Prostate gland (tissue), 2 donors: ENCODE measurements at regions not wholly inside any gene's neighbourhood (a gene's known extent, or its start where the extent isn't known, plus 50 kb on each side); places are given as distances from the start of the nearest gene placed in this dataset.

ENCODE experiments used
- DNase-seq: peaks from one replicate; pipeline ENCODE4 v3.0.0-alpha.2; 2019; ENCODE audit warnings: low spot score
- H3K27ac ChIP-seq, 2 donors: fragments of 200-600 bp; sonication (generic); 2 replicates each; pipeline ENCODE4 v1.5.1; 2017 to 2019
- H3K27me3 ChIP-seq: fragments of 200-600 bp; sonication (generic); replicated peaks from 2 replicates; pipeline ENCODE4 v1.5.1; 2019; ENCODE audit not compliant: insufficient read depth
- H3K36me3 ChIP-seq, 2 donors: fragments of 200-600 bp; sonication (generic); 1 replicate in 1 of 2; 2 replicates in 1 of 2; pipeline versions ENCODE4 v1.5.1 to v1.8.1; 2017 to 2019
- H3K4me1 ChIP-seq: fragments of 200-600 bp; sonication (generic); replicated peaks from 2 replicates; pipeline ENCODE4 v1.5.1; 2019
- H3K4me3 ChIP-seq, 2 donors: fragments of 200-600 bp; sonication (generic); 2 replicates each; pipeline ENCODE4 v1.5.1; 2017 to 2019
- H3K9me3 ChIP-seq: fragments of 200-600 bp; sonication (generic); 2 replicates; pipeline ENCODE4 v1.5.1; 2017
- POLR2A ChIP-seq: fragments of 450-650 bp; IDR thresholded peaks from one replicate; pipeline ENCODE4 v1.6.1; 2016; ENCODE audit warnings: antibody characterized with exemption, mild to moderate bottlenecking
- POLR2AphosphoS5 ChIP-seq: sonication (generic); formaldehyde crosslinking; IDR thresholded peaks from one replicate; pipeline ENCODE4 v1.6.1; 2017; ENCODE audit warnings: antibody characterized with exemption
- WGBS: methylation state at CpG from one replicate; pipeline ENCODE4 v1.1.5; 2018; 5-methylcytosine and 5-hydroxymethylcytosine counted together
- intact Hi-C: fragments of 100-400 bp; cut with DNase I; formaldehyde crosslinking; loops from one replicate; pipeline ENCODE4 v1.14.2; 2022
- TF ChIP-seq, protein P1 (sequence below), 4 experiments: fragments of 200-600 bp in 2 of 4; fragments of 450-650 bp in 2 of 4; sonication (generic) in 2 of 4; IDR thresholded peaks; 1 replicate in 3 of 4; 2 replicates in 1 of 4; pipeline ENCODE4 v1.5.1; 2016 to 2019; ENCODE audit warnings: antibody characterized with exemption in 4 of 4, mild to moderate bottlenecking in 2 of 4, moderate library complexity in 2 of 4

DNA sequence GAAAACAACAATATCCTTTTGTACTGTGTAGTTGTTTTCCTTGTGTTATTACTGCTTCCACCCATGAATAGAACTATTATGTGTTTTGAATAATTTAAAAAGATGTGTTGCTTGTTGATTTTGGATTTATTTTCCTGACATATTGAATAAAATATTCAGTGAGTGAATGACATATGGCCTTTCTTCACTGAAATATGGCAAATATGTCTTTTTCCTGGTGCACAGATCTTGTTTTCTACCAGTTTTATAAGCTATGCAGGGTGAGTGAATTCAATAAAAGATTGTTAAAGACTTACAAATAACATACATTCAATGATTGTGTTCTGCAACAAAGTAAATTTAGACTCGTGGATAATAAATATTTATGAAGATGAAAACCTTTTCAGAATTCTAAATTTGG lies 1216.3 kb upstream of the ADGRL3 start:
- no peak for DNase-seq
- H3K36me3 ChIP-seq = no peaks in the 10 kb centered on the region
- no peaks in the 10 kb centered on the region for H3K27me3 ChIP-seq
- TF ChIP-seq POLR2A = no peak
- 69% methylated on average over 1 of the region's 1 CpG for WGBS
- no peak overlapping the region for H3K4me3 ChIP-seq
- H3K27ac ChIP-seq = no peak overlapping the region
- H3K9me3 ChIP-seq = no peaks in the 10 kb centered on the region
- intact Hi-C loops = no loop called here
- no peaks in the 10 kb centered on the region for H3K4me1 ChIP-seq

DNA sequence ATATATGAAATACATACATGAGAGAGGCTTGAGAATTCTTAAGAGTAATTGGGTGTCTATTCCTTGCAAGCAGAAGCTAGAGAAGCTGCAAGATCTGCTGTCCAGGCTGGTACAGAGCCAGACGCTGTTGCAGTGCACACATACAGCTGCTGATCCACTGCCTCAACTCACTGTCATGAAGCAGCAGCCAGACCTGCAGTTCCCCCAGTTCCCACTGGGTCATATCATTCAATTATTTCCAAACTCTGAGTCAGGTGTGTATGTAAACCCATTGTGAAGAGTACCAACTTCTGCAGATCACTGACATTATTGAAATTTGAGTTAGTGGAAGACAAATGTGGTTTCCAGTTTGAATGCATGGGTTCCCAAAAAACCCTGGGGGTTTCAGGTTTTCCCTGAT lies 1212.8 kb upstream of the ADGRL3 start:
- Histone ChIP-seq H3K9me3 (no peaks in the 10 kb centered on the region), H3K27ac (no peak overlapping the region), H3K4me1 (no peaks in the 10 kb centered on the region), H3K27me3 (no peaks in the 10 kb centered on the region), H3K4me3 (no peak overlapping the region), H3K36me3 (no peaks in the 10 kb centered on the region)
- TF ChIP-seq, protein P1, sequence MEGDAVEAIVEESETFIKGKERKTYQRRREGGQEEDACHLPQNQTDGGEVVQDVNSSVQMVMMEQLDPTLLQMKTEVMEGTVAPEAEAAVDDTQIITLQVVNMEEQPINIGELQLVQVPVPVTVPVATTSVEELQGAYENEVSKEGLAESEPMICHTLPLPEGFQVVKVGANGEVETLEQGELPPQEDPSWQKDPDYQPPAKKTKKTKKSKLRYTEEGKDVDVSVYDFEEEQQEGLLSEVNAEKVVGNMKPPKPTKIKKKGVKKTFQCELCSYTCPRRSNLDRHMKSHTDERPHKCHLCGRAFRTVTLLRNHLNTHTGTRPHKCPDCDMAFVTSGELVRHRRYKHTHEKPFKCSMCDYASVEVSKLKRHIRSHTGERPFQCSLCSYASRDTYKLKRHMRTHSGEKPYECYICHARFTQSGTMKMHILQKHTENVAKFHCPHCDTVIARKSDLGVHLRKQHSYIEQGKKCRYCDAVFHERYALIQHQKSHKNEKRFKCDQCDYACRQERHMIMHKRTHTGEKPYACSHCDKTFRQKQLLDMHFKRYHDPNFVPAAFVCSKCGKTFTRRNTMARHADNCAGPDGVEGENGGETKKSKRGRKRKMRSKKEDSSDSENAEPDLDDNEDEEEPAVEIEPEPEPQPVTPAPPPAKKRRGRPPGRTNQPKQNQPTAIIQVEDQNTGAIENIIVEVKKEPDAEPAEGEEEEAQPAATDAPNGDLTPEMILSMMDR (IDR thresholded peaks at IDR 0.05) = no peak
- TF ChIP-seq POLR2AphosphoS5 (no peak), POLR2A (no peak)
- intact Hi-C loops = no loop called here
- WGBS = 67% methylated on average over 1 of the region's 1 CpG
- no peak for DNase-seq

DNA sequence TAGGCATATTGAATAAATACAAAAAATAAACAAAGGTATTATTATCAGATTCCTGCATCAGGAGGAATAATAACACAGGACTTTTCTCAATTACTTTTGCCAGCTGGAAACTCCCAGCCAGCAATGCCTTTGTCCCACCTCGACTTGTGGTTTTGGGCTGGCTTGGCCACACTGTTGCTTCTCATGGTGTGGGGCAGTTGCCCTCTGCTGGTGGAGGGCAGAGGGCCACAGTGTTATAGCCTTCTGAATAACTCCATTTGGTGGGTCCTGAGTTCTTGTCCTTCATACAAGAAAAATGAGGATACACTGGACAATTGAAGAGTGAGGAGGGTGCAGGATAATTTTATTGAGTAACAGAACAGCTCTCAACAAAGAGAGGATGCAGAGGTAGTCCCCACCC lies 1206.0 kb upstream of the ADGRL3 start:
- no peak for DNase-seq
- intact Hi-C loops = no loop called here
- WGBS = 53% methylated on average over 1 of the region's 1 CpG
- no peak overlapping the region for H3K4me3 ChIP-seq
- no peaks in the 10 kb centered on the region for H3K36me3 ChIP-seq
- no peak overlapping the region for H3K27ac ChIP-seq
- no peaks in the 10 kb centered on the region for H3K4me1 ChIP-seq
- no peaks in the 10 kb centered on the region for H3K9me3 ChIP-seq
- H3K27me3 ChIP-seq = no peaks in the 10 kb centered on the region
- TF ChIP-seq POLR2AphosphoS5 = no peak
- TF ChIP-seq, protein P1 (IDR thresholded peaks at IDR 0.05) = no peak
- TF ChIP-seq POLR2A = no peak

DNA sequence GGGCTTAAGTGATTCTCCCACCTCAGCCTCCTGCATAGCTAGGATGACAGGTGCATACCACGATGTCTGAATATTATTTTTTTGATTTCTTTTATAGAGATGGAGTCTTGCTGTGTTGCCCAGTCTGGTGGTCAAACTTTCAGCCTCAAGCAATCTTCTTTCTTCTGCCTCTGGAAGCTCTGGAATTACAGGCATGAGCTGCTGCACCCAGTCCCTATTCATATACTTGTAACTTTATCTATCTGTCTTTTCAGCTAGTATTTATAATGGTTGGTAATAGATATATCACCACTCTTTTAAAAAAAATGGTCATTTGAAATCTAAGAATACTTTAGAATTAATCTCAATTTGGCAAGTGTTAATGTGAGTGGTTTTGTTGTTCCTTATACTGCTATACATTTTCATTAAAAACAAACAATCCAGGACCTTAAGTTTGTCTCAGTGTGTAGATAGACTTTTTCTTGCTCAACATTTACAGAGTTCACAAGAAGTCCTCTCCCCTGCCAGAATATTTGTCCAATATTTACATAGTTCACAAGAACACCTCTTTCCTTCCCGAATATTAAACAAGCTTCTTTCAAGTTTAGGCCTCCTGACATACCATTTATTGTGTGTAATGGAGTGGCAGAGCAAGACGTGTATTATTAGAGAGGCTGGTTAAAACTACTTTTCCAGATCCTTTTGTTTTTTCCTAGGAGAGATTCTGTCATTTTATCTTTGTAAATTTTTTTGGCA lies 1197.4 kb upstream of the ADGRL3 start:
- no peaks in the 10 kb centered on the region for H3K36me3 ChIP-seq
- no peak overlapping the region for H3K4me3 ChIP-seq
- intact Hi-C loops = no loop called here
- H3K27ac ChIP-seq = no peak overlapping the region
- H3K27me3 ChIP-seq = no peaks in the 10 kb centered on the region
- no peaks in the 10 kb centered on the region for H3K4me1 ChIP-seq
- DNase-seq = no peak
- 38% methylated on average over 3 of the region's 3 CpGs for WGBS
- H3K9me3 ChIP-seq = no peaks in the 10 kb centered on the region
- TF ChIP-seq POLR2A (no peak), POLR2AphosphoS5 (no peak)
- TF ChIP-seq, protein P1 (IDR thresholded peaks at IDR 0.05) = no peak

DNA sequence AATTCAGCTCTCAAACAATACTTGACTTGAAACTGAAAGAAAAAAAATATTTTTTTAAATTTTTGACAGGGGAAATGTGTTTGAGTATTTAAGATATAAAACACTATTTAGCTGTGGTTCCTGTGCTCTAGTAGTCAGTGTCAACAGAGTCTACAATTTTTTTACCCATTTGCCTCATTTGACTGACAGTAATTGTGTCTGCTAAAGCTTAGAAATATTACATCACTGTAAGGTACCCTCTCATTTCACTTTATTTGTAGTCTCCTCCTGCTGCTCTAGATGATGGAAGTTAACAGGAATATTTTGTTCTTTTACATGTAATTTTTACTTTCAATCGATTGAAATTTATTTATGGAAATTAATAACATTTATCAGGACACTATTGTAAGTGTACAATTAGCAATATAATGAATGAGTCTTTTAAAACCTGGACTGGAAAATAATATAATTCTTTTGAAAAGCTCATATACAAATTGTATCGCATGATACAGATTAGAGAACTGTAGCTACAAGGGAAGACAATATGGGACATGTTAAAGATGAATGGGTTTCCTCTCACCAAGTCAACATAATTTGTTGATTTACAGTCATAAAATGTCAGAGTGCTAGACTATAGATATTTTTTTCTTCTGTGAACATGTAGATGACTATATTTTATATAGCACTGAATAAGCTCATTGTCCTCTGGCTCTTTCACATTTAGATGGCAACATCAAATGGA lies 1186.5 kb upstream of the ADGRL3 start:
- intact Hi-C loops = no loop called here
- Histone ChIP-seq H3K27me3 (no peaks in the 10 kb centered on the region), H3K4me1 (no peaks in the 10 kb centered on the region), H3K9me3 (no peaks in the 10 kb centered on the region), H3K36me3 (no peaks in the 10 kb centered on the region), H3K4me3 (no peak overlapping the region), H3K27ac (no peak overlapping the region)
- TF ChIP-seq POLR2A (no peak), POLR2AphosphoS5 (no peak)
- TF ChIP-seq, protein P1 (IDR thresholded peaks at IDR 0.05) = no peak
- 92% methylated on average over 2 of the region's 2 CpGs for WGBS
- no peak for DNase-seq
